NCI-H2029 (cell line): ENCODE measurements at regions not wholly inside any gene's neighbourhood (a gene's known extent, or its start where the extent isn't known, plus 50 kb on each side); places are given as distances from the start of the nearest gene placed in this dataset.

Experiments
- DNase-seq: peaks from one replicate; lab custom pipeline; 2025; lab: John Stamatoyannopoulos, UW

DNA sequence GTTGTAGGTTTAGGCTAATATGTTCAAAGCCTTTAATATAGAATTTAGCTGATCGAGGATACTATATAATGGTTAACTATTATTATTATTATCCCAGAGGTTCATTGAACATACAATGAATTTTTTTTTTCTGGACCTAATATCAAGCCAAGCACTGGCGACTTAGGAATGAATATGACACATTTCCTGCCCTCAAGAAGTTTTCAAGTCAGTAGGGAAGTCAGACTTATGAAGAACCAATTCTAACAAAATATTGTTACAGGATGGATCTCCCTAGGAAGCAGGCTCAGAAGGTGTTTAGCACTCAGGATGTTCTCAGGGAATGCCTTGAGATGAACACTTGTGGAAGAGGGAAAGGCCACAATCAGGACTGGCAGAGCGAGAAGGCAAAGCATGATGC is 211.8 kb upstream of the FGGY start:
- DNase-seq, result no peak

DNA sequence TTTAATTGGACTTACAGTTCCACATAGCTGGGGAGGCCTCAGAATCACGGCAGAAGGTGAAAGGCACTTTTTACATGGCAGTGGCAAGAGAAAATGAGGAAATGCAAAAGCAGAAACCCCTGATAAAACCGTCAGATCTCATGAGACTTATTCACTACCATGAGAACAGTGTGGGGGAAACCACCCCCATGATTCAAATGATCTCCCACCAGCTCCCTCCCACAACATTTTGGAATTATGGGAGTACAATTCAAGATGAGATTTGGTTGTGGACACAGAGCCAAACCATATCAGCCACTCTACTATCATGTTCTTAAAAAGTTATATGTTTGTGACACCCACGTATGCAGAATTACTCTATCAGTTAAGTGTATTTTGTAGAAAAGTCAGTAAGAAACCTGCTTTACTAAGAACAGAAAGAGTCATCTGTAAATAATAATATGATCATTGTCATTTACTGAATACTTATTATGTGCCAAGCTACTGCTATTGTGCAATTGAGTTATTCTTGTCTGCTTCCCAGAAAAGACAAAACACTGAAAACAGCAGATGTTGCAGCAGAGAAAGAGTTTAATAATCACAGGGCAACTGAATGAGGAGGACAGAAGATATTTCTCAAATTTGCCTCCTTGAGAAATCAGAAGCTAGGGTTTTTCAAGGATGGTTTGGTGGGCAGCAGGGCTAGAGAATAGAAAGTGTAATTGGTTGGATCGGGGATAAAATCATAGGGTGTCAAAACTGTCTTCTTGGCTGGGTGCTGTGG is 207.7 kb upstream of the FGGY start:
- DNase-seq, result no peak

DNA sequence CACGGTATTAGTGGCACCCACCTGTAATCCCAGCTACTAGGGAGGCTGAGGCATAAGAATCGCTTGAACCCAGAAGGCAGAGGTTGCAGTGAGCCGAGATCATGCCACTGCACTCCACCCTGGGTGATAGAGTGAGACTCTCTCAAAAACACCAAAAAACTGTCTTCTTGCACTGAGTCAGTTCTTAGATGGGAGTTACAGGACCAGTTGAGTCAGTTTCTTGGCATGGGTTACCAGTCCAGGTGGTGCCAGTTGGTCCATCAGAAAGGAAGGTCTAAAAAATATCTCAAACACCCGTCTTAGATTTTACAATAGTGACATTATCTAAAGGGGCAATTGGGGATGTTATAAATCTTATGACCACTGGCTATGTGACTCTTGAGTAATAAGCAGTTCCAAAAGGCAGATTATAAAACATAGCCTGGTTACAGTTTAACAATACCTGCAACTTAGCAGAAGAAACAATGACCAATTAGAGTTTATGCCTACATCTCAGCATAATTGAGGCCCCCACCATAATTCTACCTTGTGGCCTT is 206.9 kb upstream of the FGGY start:
- no peak for DNase-seq

DNA sequence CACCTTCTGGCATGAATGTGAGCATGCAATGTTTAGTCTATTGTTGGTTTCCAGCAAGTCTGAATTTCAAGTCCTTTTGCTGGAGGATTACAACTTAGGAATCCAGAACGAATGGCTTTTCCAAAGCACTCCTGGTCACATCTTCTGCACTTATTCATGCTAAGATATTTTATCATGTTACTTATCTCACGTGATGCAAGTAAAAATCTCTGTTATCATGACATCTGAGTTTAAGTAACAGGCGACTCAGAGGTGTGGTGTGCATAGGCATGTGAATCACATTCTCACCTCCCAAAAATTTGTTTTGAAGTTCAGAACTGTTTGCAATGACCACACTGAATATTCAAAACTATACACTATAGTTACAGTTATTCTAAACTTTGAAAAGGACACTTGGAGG is 204.8 kb upstream of the FGGY start:
- no peak for DNase-seq

GRCh38 chr1:59094001-59094400 is 202.9 kb upstream of the FGGY start:
- no peak for DNase-seq

- DNase-seq, result no peak
These were observed 200.4 kb upstream of the FGGY start for GRCh38 chr1:59096501-59096900.

DNA sequence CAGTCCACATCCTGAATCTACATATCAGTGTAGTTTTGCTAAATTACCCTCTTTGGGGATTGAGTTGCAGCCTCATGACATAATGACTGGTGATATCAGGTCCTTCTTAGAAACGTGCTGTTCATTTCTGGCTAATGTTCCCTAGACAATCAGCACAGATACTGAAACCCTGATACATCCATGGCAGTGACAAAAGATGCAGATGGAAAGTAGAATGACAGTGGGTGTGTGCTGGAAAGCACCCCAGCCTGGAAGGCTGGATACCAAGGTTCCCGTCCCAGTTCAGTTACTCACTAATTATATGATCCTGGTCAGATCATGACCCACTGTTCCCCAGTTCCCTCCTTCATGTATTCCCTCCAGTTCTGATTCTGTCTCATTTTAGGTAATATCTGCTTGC is 198.2 kb upstream of the FGGY start:
- no peak for DNase-seq

DNA sequence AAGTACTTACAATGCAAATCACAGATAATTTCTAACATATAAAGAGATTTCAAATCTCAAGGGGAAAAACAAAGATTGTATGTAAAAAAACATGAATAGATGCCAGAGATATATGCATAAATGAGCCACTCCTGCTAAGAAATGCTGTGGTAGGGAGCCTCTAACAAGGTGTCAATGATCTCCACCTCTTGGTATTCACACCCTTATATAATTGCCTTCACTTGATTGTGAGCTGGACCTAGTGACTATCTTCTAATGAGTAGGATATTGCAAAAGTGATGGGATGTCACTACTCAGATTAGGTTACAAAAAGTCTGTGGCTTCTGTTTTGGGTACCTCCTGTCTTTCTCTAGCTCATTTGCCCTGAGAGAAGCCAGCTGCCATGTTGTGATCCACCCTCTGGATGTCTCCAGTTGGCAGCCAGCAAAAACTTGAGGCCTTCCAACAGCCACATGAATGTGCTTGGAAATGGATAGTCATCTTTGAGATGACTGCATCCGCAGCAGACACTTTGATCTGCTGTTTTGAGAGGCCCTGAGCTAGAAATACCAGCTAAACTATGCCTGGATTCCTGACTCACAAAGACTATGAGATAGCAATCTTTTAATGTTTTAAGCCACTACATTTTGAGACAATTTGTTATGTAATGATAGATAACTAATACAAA is 196.1 kb upstream of the FGGY start:
- DNase-seq, result no peak

GRCh38 chr1:59101518-59101917 is 195.4 kb upstream of the FGGY start:
- no peak for DNase-seq

GRCh38 chr1:59103457-59103856 is 193.4 kb upstream of the FGGY start:
- no peak for DNase-seq

DNA sequence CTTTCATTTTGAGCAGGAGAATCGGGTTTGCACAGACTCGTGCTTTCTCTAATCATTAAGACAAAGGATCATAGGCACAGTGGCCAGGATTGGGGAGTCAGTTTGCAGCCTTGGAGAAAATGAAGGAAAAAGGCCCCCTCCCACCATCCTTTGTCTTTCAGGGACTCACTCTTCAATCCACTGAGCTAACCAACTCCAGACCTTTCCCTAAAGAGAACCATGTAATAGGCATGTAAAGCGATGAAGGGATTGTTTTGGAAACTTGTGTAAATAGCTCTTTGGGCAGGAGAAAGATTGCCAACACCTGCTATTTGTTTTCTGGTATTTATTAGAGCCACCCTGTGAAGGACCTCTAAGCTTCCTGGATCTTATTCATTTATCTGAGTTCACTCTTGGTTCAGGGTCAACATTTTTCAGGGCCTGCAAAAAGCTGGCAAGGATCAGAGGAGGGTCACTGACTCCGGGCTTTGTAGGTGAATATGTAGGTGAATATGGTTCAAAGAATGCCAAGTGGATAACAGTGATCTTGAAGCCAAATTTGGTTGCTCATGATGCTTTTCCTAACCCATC is 192.6 kb upstream of the FGGY start:
- peak; percentile 16 for DNase-seq

- no peak for DNase-seq
These were observed 191.1 kb upstream of the FGGY start for GRCh38 chr1:59105548-59106507.

GRCh38 chr1:59107516-59107915 is 189.4 kb upstream of the FGGY start:
- DNase-seq, result no peak

DNA sequence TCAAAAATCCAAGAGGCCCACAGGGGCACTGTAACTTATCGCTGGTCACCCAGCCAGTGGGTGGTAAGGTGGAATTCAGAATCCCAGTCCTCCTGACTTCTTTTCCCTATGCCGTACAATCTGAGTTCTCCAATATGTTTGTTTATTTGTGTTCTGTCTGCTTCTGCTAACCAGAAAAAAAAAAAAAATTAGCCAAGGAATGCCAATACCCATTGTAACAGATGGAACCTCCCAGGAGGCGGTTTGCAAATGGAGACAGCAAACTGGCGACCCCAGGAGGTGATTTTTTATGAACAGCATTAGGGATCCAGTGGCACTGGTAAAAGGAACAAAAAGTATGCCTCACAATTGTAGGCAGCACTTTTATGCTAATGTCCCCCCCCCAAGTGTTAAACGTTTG is 189.0 kb upstream of the FGGY start:
- no peak for DNase-seq

DNA sequence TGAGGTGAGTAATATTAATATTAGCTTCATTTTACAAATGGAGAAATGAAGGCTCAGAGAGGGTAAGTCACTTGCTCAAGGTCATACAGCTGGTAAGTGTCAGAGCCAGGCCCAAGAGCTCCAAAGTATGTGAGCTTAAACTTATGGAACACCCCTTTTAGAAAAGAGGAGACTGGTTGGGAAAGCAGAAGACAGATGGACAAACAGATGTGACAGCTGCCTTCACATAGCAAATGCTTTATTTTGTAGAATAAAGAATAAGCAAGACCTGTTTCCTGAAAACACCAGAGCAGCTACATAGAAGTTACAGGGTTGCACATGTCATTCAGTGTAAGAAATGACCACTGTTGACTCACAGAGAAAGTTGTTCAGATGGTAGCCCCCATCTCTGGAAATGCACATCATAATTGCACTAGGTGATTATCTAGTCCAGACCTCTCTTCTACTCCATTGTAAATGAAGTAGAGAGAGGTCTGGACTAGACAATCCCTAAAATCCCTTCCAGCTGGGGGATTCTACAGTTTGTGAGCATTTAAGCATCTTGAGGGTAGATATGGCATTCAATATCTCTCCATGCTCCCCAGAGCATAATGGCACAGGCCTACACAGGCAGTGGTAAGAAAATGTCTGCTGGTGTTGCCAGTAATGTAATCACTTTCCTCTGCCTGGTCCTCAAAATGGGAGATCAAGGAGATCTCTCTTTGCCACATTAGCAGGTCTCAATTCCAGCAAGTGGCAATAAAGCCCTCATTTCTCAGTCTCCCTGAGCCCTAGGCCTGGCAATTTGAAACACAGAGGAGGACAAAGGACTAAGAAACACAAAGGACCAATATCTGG is 188.2 kb upstream of the FGGY start:
- no peak for DNase-seq

DNA sequence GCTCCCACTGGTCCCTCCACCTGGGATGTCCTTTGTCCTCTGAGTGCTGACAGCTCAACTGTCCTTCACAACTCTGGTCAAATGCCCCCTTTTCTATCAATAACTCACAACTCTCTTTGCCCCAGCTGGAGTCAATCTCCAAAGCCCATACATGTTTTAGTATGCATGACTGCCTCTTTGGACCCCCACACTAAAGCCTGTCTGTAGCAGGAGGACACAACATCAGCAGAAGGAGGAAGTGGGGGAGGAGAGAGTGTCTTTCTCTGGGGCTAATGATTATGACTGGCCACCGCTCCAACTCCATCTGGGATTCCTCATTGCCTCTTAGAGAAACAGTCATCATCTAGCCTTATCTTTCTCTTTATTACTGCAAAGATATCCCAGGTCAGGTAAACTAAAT is 186.6 kb upstream of the FGGY start:
- no peak for DNase-seq

DNA sequence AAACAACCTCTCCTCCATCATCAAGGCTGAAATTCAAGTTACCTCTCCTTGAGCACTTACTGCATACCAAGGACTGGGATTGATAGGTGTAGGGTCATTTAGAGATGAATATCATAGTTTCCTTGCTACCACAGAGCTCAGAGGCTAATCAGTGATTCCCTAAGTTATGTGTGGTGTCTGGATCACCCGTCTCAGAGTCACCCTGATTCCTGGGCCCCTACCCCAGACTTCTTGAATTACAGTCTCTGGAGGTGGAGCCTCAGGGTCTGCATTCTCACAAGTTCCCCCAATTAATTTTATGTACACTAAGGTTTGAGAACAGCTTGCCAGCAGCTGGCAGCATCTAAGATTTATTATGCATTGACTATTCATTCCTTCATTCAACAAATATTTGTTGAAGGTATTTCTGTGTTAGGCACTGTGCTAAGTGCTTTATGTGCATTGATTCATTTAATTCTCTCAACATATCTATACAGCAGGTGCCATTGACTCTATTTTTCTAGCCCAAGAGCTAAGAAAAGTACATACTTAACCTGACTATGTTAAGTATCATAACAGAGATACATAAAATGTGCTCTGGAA is 182.9 kb upstream of the FGGY start:
- DNase-seq, result peak; percentile 29

DNA sequence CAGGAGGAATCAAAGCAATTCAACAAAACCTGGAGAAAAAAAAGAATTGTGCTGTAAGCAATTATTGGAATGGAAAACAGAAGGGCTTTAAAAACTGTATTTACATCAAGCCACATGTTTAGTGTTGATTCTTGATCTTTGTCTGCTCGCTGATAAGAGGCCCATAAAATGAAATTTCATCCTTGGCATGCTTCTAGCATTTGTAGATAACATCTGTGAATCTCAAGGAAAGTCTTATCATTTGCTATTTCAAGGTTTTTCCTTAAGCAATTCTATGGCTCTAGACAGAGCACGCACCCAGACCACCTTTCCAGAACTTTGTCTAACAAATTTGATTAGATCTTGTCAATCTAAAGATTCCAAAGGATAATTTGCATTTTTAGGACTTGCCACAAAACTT is 181.0 kb upstream of the FGGY start:
- DNase-seq, result no peak

GRCh38 chr1:59116920-59117542 is 179.9 kb upstream of the FGGY start:
- no peak for DNase-seq

DNA sequence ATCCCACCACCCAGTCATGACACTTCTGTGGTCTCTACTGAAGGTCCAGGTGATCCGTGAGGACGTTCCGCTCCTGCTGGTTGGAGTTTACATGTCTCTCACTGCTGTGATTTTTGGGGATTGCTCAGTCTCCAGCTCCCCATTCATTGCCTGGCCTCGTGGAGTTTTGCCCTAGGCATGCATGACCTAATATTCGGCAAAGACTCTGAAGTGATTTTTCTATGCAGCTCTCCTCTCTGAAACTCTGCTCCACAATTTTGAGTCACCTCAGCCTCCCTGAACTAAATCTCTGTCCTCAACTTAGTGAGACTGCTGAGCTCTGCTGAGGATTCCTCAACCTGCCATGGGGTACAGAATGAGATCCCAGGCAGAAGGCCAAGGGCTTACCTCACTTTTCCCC is 174.4 kb upstream of the FGGY start:
- no peak for DNase-seq
